GM19438 (cell line): ENCODE measurements at regions not wholly inside any gene's neighbourhood (a gene's known extent, or its start where the extent isn't known, plus 50 kb on each side); places are given as distances from the start of the nearest gene placed in this dataset.

Experiments
- ATAC-seq: cut with Tn5 transposase; IDR thresholded peaks from one replicate; pipeline ENCODE4 v1.9.1; 2021; ENCODE audit warnings: low read depth; ENCODE audit not compliant: unreplicated experiment

DNA sequence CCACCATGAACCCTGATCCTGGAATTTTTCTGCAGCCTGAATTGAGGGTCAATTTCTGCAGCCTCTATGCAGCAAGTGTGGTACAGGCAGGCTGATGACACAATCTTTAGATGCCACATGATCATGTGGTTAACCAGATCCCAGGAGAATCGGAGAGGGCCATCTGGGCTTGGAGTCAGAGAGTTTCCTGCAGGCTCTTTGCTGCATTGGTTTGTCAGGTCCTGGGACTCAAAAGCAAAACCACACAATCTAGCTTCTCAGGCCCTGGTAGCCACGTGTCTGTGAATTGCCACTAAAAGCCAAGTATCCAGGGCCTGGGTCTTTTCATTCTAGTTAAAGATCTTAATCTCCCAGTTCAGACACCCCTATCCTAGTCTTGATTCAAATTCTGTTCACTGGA lies 464.5 kb downstream of the BCOR start:
- ATAC-seq, result no peak

GRCh38 chrX:39636481-39636880 lies 461.3 kb downstream of the BCOR start:
- ATAC-seq, result no peak

DNA sequence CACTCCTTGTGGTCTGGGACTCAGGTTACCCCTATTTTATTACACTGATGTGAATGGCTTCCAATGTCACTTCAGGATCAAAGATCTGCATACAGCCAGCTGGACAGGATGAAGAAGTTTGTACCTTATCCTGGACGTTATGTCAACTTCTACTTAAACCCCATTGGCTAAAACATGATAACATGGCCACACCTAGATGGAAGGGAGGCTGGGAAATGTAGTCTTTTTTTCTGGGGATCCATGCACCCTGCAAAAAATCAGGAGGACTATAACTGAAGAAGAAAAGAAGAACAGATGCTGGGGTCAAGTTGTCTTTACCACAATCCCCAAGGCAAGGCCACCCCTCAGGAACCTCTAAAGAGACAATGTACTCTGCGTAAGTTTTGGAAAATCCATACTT lies 459.2 kb downstream of the BCOR start:
- no peak for ATAC-seq

DNA sequence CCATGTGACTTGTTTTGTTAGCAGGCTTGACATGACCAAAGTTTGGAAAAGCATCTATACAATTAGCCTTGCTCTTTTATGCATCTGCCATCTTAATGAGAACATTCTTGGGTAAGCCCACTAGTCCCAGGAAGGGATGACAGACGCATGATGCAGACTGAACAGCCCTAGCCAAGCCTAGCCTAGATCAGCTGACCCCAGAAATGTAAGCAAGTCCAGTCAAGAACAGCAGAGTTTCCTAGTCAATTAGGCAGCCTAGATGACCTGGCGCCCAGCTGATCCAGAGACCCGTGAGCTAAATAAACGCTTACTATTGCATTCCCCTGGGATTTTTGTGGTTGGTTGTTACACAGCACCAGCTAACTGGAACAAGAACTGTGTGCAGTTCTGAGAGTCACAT lies 457.9 kb downstream of the BCOR start:
- ATAC-seq, result no peak

- no peak for ATAC-seq
Observed at GRCh38 chrX:39640866-39641265, 456.9 kb downstream of the BCOR start.

DNA sequence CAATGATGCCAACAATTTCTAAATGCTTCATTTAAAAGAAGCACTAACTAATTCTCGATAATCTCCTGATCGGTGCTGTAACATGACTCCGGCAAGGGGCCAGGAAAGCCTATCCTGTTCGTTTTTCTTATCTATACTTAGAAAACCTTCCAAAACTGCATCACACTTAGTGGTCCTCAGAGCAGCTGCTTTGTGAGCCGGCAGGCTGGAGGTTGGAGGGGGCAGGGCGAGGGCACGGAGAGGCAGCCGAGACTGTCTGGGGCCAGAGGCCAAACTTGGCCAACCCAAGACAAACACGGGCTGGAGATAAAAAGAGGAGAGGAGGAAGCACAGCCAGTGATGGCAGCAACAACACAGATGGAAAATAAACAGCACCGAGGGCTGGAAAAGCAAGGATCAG lies 455.7 kb downstream of the BCOR start:
- no peak for ATAC-seq

DNA sequence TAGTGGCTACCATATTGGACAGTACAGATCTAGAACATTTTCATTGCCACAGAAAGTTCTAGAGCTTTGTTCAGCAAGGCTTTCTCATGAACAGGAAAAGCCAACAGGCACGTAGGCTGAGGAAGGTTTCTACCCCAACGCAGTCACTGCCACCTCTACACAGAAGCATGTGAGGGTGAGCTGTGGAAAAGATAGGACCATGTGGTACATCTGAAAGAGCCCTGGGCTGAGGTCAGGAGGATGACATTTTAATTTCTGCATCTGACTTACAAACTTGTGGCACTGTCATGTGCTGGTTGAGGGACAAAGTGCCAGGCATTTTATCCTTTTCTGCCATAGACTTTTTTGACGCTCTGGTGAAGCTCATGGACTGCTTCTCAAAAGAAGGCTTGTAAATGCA lies 454.2 kb downstream of the BCOR start:
- no peak for ATAC-seq

GRCh38 chrX:39645178-39645895 lies 452.4 kb downstream of the BCOR start:
- ATAC-seq, result no peak

GRCh38 chrX:39648548-39649254 lies 449.1 kb downstream of the BCOR start:
- no peak for ATAC-seq

- no peak for ATAC-seq
Observed at GRCh38 chrX:39650768-39651347, 446.9 kb downstream of the BCOR start.

GRCh38 chrX:39652336-39652735 lies 445.4 kb downstream of the BCOR start:
- no peak for ATAC-seq

DNA sequence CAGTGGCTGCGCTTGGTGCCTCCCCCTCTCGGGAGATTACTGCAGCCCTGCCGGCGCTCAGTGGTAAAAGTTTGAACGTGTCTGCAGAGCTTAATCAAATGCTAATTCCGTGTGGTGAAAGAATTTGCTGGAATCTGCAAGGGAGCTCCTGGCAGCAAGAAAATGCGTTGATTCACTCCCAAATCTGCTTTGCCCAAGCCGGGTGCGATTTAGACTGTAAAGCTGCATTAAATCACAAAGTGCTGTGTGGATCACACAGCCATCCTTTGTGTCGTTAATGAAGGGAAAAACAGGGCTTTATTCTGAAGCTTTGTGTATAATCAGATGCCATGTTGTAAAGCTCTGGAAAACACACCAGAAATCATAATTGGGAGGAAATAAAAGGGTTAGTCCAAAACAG lies 444.1 kb downstream of the BCOR start:
- no peak for ATAC-seq

DNA sequence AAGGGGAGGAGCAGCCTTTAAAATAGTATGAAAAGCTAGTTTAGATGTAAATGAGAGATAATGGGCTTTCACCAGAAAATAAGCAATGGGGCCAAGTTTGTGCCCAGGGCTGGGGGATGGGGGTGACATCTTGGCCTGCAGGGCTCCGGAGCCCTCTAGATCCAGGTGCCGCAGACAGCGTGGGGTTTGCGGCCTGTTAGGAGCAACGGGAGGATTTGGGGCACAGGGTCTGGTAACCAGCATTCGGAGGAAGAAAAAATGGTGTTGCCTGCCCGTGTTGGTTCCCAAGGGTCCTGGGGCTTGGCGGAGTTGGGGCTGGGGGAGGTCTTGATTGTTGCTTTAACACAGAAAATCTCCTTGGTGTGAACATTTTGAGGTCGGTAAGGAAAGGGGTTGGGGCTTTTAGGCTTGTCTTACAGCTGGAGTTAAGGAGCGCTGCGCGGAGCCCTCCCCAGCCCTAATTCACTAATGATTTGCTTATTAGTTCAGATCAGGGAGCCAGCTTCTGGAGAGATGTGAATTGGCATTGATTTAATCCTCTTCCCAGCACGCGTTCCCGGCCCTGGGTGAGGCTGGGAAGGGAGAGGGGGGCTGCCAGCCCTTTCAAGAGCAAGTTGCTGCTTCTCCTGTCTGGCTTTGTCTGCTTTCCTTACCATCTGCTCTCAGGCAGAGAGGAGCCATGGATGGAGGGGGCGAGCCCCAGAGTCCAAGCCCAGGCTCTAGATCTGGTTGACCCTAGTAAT lies 443.4 kb downstream of the BCOR start:
- no peak for ATAC-seq

DNA sequence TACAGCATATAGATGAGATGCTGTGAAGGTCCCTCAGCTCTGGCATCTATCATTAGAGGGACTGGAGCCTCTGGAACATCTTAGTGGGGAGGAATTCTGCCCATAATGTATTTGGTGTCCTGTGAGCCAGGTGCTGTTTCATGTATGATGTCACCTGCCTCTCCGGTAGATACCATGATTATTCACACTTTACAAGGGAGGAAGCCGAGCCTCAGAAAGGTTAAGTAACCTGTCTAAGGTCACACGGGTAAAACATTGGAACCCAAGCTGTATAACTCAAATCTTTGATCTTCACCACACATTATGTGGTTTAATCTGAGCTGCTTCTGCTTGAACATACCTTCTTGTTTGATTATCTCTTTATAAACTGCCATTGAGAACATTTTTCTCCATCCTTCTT lies 442.8 kb downstream of the BCOR start:
- no peak for ATAC-seq

DNA sequence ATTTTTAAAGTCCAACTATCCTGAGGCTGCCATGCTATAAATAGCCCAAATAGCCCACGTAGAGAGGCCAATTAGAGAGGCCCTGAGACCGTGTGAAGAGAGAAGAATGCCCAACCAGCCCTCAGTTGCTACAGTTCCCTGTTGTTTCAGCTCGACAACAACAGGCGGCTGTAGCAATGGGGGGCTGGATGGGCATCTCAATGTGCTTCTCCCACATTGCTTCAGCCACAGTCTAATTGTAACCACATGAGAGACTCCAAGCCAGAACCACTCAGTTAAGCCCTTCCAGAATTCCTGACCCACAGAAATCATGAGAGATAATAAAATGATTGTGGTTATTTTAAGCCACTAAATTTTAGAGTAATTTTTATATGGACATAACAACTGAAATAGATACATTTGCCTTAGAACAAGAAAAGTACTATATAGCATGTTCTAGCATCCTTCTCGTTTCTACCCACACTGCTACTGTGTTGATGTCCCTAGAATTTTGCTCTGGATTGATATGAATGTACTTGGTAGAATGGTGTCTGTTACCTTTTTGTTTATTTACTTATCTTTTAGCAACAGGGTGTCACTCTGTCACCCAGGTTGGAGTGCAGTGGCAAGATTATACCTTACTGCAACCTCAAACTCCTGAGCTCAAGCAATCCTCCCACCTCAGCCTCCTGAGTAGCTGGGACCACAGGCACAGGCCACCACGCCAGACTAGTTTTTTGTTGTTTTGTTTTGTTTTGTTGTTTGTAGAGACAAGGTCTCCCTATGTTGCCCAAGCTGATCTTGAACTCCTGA lies 436.4 kb downstream of the BCOR start:
- no peak for ATAC-seq

- no peak for ATAC-seq
Observed at GRCh38 chrX:39665830-39666518, 431.8 kb downstream of the BCOR start.

- ATAC-seq, result no peak
Observed at GRCh38 chrX:39667191-39667590, 430.6 kb downstream of the BCOR start.

- ATAC-seq, result no peak
Observed at GRCh38 chrX:39667736-39668482, 429.8 kb downstream of the BCOR start.

GRCh38 chrX:39669668-39670067 lies 428.1 kb downstream of the BCOR start:
- ATAC-seq, result no peak
